T follicular helper cell (primary cell): ENCODE measurements at regions not wholly inside any gene's neighbourhood (a gene's known extent, or its start where the extent isn't known, plus 50 kb on each side); places are given as distances from the start of the nearest gene placed in this dataset.

Source experiments
- DNase-seq: peaks from one replicate; pipeline ENCODE4 v3.0.0-alpha.2; 2020; ENCODE audit warnings: low read depth

DNA sequence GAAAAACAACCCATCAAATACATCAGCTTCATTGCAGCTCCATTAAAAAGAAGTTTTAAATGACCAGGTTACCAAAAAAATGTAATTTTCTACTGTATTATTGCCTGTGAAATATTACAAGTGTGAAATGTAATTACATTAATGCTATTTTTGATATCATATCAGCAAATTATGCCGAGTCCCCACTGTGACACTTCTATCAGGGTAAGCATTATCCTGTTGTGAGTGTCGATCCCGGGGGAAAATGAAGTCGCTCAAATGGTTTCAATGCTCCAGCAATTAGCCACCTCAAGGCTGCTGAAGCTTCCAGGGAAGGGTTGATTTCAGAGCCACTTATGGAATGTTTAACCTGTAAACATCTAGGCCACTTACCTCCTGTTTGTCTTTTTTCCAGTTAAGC is 70.4 kb downstream of the RCN1 start:
- no peak for DNase-seq

DNA sequence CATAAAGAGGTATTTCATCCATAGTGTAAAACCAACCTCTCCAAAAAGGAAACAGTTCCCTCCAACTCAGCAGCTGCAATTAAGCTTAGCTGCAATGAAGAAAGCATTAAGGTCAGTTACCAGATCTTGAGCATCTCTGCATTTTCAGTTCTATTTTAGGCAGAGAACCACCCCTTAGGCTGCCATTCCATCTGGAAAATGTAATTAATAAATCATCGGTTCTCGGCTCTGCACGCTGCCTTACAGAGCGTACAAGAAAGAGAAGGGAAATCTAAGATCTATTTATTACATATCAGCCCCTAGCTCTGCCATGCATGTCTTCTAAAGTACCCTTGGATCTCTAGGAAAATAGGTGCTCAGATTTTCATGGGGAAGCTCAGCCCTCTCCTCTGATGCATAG is 71.5 kb downstream of the RCN1 start:
- no peak for DNase-seq

DNA sequence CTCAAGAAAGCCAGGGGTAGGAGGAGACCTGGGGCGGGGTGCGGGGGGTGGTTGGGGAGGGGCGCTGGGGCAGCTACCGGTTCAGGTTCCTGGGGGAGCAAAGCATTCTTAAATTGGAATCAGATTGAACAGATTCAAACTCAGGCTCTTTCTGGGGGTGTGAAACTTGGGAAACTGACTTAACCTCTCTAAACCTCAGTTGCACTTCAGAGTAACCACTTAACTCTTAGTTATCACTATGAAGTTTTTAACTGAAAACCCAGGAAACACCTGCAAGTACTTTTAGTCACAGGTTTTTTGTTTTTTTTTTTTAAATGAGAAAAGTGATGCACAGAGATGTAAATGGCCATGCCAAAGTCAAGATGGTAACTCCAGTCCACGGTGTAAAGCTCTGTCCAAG is 72.0 kb downstream of the RCN1 start:
- no peak for DNase-seq

GRCh38 chr11:32163557-32163956 is 72.7 kb downstream of the RCN1 start:
- DNase-seq, result no peak

DNA sequence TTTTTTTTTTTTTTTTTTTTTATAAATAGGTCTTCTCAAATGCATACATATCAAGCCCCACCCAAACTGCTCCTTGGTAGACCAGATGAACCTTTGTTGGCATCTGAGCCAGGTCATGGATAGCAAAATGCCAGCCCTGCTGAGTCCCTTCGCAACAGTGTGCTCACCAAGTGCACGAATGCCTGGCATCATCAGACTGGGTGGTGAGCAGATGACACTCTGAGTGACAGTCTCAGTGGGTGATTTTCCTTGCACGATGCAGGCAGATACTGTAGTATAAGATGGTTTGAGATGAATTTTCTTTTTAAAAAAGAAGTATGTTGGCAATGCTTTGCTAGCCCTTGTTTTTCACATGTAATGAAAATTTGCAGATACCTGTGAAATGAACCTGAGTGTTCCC is 74.0 kb downstream of the RCN1 start:
- DNase-seq, result no peak

DNA sequence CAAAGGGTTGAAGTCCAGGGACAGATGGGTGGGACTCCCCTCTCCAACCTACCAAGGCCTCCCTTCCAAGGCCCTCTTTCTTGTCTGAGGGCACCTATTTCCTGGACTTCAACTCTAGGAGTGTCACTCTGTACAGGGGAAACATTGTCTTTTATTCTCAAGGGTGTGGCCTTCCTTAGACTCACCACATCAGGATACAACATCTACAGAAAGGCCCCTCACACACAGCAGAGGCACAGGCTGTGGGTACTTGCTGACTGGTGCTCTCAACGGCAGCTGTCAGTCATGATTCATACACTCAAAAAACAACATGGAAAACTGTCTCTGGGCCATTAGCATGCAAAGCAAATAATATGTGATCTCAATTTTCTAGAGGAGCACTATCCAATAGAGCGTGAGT is 78.0 kb downstream of the RCN1 start:
- DNase-seq, result no peak

GRCh38 chr11:32171445-32171844 is 80.6 kb downstream of the RCN1 start:
- DNase-seq, result no peak

- DNase-seq, result no peak
Observed at GRCh38 chr11:32172041-32172847, 81.4 kb downstream of the RCN1 start.

- DNase-seq, result no peak
Observed at GRCh38 chr11:32172848-32173834, 82.3 kb downstream of the RCN1 start.

DNA sequence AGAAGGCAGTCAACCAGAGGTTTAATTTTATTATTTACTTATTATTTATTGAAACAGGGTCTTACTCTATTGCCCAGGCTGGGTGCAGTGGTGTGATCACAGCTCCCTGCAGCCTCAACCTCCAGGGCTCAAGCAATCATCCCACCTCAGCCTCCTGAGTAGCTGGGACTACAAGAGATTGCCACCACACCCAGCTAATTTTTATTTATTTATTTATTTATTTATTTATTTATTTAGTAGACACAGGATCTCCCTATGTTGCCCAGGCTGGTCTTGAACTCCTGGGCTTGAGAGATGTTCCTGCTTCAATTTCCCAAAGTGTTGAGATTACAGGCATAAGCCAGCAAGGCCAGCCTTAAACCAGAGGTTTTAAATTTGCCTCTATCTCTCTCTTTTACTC is 83.1 kb downstream of the RCN1 start:
- no peak for DNase-seq

GRCh38 chr11:32176223-32176934 is 85.5 kb downstream of the RCN1 start:
- DNase-seq, result peak; percentile 61

- no peak for DNase-seq
Observed at GRCh38 chr11:32178692-32179091, 87.8 kb downstream of the RCN1 start.

DNA sequence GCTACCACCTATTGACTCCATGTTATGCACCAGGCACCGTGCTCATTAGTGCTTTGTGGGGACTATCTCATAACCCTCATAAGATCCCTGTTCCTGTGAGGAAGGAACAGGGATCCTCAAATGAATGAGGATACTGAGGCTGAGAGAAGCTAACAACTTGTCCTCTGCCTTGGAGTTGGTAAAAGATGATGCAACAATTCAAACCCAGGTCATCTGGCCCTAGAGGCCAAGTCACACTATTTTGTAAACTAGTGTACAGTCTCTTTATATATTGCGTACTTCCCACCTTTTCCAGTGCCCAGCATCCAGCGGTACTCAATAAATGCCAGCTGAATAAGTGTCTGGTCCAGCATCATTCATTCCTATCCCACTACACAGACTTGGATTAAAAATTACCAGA is 92.6 kb downstream of the RCN1 start:
- DNase-seq, result no peak

- no peak for DNase-seq
Observed at GRCh38 chr11:32184041-32184722, 93.3 kb downstream of the RCN1 start.

- no peak for DNase-seq
Observed at GRCh38 chr11:32184723-32185376, 94.0 kb downstream of the RCN1 start.

GRCh38 chr11:32186118-32186517 is 95.2 kb downstream of the RCN1 start:
- DNase-seq, result no peak

- no peak for DNase-seq
Observed at GRCh38 chr11:32187111-32187510, 96.2 kb downstream of the RCN1 start.

DNA sequence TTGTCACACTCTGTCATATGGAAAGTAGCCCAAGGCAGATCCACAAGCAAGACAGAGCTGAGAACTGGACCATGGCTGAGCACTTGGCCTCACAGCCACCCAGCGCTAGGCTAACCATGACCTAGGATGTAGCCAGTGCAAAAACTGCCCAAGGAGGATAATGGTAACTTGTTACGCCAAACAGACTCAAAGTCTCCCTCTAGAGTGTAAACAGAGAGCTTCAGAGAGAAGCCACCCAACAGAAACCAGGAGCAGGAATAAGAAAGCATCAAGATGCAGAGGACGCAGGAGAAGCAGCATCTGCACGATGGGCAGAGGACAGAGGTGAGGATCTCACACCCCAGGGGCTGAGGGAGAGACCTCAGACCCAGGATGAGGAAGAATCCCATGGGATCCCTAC is 97.9 kb downstream of the RCN1 start:
- no peak for DNase-seq

DNA sequence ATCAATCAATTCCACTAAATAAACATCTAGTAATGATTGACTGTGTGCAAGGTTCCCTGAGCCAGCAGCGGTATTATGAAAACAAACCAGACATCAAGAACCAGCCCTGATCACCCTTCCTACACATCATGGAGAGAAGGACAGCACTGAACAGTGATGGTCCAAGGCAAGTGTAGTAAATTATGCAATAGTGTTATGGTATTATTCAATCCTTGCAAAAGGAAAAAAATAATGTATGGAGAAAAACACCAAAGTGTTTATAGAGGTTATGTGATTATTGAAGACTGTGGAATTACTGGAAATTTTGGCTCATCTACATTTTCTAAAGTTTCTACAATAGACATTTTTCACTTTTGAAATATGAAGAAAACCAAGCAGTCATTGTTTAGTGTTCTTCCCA is 105.3 kb downstream of the RCN1 start:
- no peak for DNase-seq

GRCh38 chr11:32198053-32198452 is 107.2 kb downstream of the RCN1 start:
- no peak for DNase-seq

DNA sequence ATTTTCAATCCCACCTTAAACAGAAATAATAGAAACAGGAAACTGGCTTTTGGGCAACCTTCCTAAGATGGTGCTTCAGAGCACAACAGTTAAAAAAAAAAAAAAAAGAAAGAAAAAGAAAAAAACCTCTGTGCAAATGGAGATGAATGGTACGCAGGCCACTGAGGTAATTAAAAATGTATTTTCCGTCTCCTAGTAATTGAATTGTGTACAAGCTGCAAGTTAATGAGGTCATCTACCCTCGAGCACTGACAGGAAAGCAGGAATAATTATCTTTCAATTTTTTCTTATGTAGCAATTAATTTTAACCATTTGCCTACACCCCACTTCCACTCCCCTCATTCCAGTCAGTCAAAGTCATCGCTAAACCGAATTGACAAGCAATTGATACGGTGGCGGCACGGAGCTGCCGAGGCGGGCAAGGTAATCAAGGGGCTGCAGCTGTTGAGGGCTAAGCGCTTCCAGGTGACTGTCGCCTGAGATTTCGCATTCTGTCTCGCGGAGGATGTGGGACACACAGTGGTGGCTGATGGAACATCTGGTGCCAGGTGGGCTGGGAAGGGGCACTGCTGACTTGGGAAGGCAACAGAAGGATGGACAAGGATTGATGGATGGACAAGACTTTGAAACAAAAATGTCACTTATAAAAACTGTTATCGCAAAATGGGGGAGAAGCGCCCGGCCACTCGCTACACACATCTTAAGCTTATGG is 109.4 kb downstream of the RCN1 start:
- DNase-seq, result no peak
